Testis (tissue), 2 donors: ENCODE measurements at regions not wholly inside any gene's neighbourhood (a gene's known extent, or its start where the extent isn't known, plus 50 kb on each side); places are given as distances from the start of the nearest gene placed in this dataset.

Experiments
- small RNA-seq, 2 donors: library from RNA; depleted of rRNA; stranded (forward); fragments of <200 nt; gene quantifications; one replicate each; pipeline ENCODE3, GENCODE V24; 2016

Small RNA genes in the stretch of these regions (small RNA-seq; reads per million reads assigned to genes)
- gene AC092470.1 (0 reads per million in 2 donors), gene AC135001.1 (0 reads per million in 2 donors), gene MRPS18CP4 (0 reads per million in 2 donors), gene RNU6-491P (0 reads per million in 2 donors)
